HCT116 (cell line): ENCODE measurements at regions not wholly inside any gene's neighbourhood (a gene's known extent, or its start where the extent isn't known, plus 50 kb on each side); places are given as distances from the start of the nearest gene placed in this dataset.

Source experiments
- ATAC-seq: fragments of 200-7000 bp; cut with Tn5 transposase; 2 replicates; pipeline ENCODE4 v1.9.1; 2020; ENCODE audit warnings: mild to moderate bottlenecking, moderate library complexity
- BruUV-seq: library from RNA; stranded (reverse); fragments of 400-500 nt; replicated peaks from 2 replicates; lab custom pipeline; 2021; lab: Mats Ljungman, UMichigan
- CTCF ChIA-PET: fragments of 300-600 bp; sonication (Branson Sonifier 250); formaldehyde crosslinking; loops from one replicate; lab custom pipeline; 2021; ENCODE audit warnings: antibody characterized with exemption; lab: Charles Lee
- POLR2A ChIA-PET: fragments of 300-600, 350-600 bp; sonication (Branson Sonifier 250); formaldehyde crosslinking; loops from one replicate; lab custom pipeline; 2021; ENCODE audit warnings: antibody characterized with exemption; lab: Charles Lee
- RAD21 ChIA-PET, 2 experiments: fragments of 300-600 bp; sonication (Branson Sonifier 250); formaldehyde crosslinking; loops; one replicate each; lab custom pipeline; 2023; ENCODE audit warnings: low total read pairs in 2 of 2; ENCODE audit not compliant: uncharacterized antibody in 2 of 2, unreplicated experiment in 2 of 2, low non-redundant PET in 1 of 2; lab: Charles Lee
- DNase-seq: peaks from one replicate; pipeline ENCODE4 v3.0.0-alpha.2; 2010; ENCODE audit warnings: low read depth, low spot score
- H2AFZ ChIP-seq: fragments of 200-600 bp; shearing (Covaris generic), sonication (generic); 2 replicates; pipeline ENCODE4 v1.6.1; 2017; ENCODE audit warnings: low read depth, mixed run types, mixed read lengths, antibody characterized with exemption, low read length; ENCODE audit not compliant: poor library complexity, severe bottlenecking
- H3K27ac ChIP-seq: 2 replicates; pipeline ENCODE4 v1.5.1; 2012; ENCODE audit warnings: low read depth, low read length
- H3K27me3 ChIP-seq: fragments of 200-600 bp; sonication (generic); 2 replicates; pipeline ENCODE4 v1.6.1; 2016; ENCODE audit warnings: mixed run types, low read length, mixed read lengths; ENCODE audit not compliant: insufficient read depth
- H3K36me3 ChIP-seq, 2 experiments: fragments of 200-500 bp in 1 of 2; fragments of 200-600 bp in 1 of 2; sonication (Bioruptor generic) in 1 of 2; sonication (generic) in 1 of 2; 2 replicates each; pipeline versions ENCODE4 v1.5.1 to v1.6.1; 2014 to 2016; ENCODE audit warnings: low read length in 2 of 2, inconsistent platforms in 1 of 2, mixed read lengths in 1 of 2, mixed run types in 1 of 2; ENCODE audit not compliant: insufficient read depth in 2 of 2, control insufficient read depth in 1 of 2
- H3K4me1 ChIP-seq, 2 experiments: fragments of 200-600 bp in 1 of 2; sonication (generic) in 1 of 2; 2 replicates each; pipeline versions ENCODE4 v1.5.1 to v1.6.1; 2012 to 2017; ENCODE audit warnings: low read length in 2 of 2, inconsistent platforms in 1 of 2, mild to moderate bottlenecking in 1 of 2, mixed read lengths in 1 of 2, mixed run types in 1 of 2, moderate library complexity in 1 of 2; ENCODE audit not compliant: insufficient read depth in 2 of 2, control insufficient read depth in 1 of 2
- H3K4me2 ChIP-seq: fragments of 200-600 bp; sonication (generic); 2 replicates; pipeline ENCODE4 v1.6.1; 2017; ENCODE audit warnings: mixed run types, low read length, mixed read lengths
- H3K4me3 ChIP-seq, 2 experiments: fragments of 200-600 bp in 1 of 2; sonication (generic) in 1 of 2; replicated peaks in 1 of 2; 2 replicates each; pipeline ENCODE4 v1.5.1; 2011 to 2016; ENCODE audit warnings: low read length in 2 of 2, control low read depth in 1 of 2, low read depth in 1 of 2, mild to moderate bottlenecking in 1 of 2, mixed read lengths in 1 of 2, mixed run types in 1 of 2
- H3K79me2 ChIP-seq: fragments of 200-600 bp; sonication (generic); 2 replicates; pipeline ENCODE4 v1.6.1; 2017; ENCODE audit warnings: mild to moderate bottlenecking, mixed run types, low read length, moderate library complexity, mixed read lengths; ENCODE audit not compliant: insufficient read depth
- H3K9ac ChIP-seq: fragments of 200-600 bp; sonication (generic); 2 replicates; pipeline ENCODE4 v1.6.1; 2016; ENCODE audit warnings: low read length, mixed read lengths
- H3K9me2 ChIP-seq: fragments of 200-600 bp; sonication (generic), shearing (Covaris generic); 2 replicates; pipeline ENCODE4 v1.6.1; 2017; ENCODE audit warnings: mixed run types, mild to moderate bottlenecking, moderate library complexity; ENCODE audit not compliant: insufficient read depth
- H3K9me3 ChIP-seq, 2 experiments: fragments of 200-500 bp in 1 of 2; fragments of 200-600 bp in 1 of 2; sonication (Bioruptor generic) in 1 of 2; sonication (generic) in 1 of 2; 2 replicates each; pipeline ENCODE4 v1.6.1; 2014 to 2017; ENCODE audit warnings: low read length in 2 of 2, mixed read lengths in 2 of 2, inconsistent platforms in 1 of 2, low read depth in 1 of 2, mild to moderate bottlenecking in 1 of 2, mixed run types in 1 of 2, moderate library complexity in 1 of 2; ENCODE audit not compliant: control insufficient read depth in 1 of 2, insufficient read depth in 1 of 2
- H4K20me1 ChIP-seq: fragments of 200-600 bp; sonication (generic), shearing (Covaris generic); 2 replicates; pipeline ENCODE4 v1.6.1; 2017; ENCODE audit warnings: mixed run types, mild to moderate bottlenecking, moderate library complexity; ENCODE audit not compliant: insufficient read depth
- CBX3 ChIP-seq: IDR thresholded peaks from 2 replicates; pipeline ENCODE4 v1.6.1; 2012; ENCODE audit warnings: low read depth
- CEBPB ChIP-seq: IDR thresholded peaks from 2 replicates; pipeline ENCODE4 v1.6.1; 2012; ENCODE audit warnings: low read depth
- EGR1 ChIP-seq: IDR thresholded peaks from 2 replicates; pipeline ENCODE4 v1.6.1; 2012; ENCODE audit warnings: low read depth
- FOSL1 ChIP-seq: IDR thresholded peaks from 2 replicates; pipeline ENCODE4 v1.6.1; 2012; ENCODE audit warnings: low read depth
- JUND ChIP-seq: IDR thresholded peaks from 2 replicates; pipeline ENCODE4 v1.6.1; 2012
- POLR2AphosphoS5 ChIP-seq: IDR thresholded peaks from 2 replicates; pipeline ENCODE4 v1.6.1; 2011; ENCODE audit warnings: mild to moderate bottlenecking, low read depth, low read length, moderate library complexity
- RAD21 ChIP-seq: IDR thresholded peaks from 2 replicates; pipeline ENCODE4 v1.6.1; 2012; ENCODE audit warnings: low read depth, mild to moderate bottlenecking
- SIN3A ChIP-seq: IDR thresholded peaks from 2 replicates; pipeline ENCODE4 v1.6.1; 2012; ENCODE audit warnings: low read depth
- SRF ChIP-seq: IDR thresholded peaks from 2 replicates; pipeline ENCODE4 v1.6.1; 2012; ENCODE audit warnings: low read depth
- YY1 ChIP-seq: IDR thresholded peaks from 2 replicates; pipeline ENCODE4 v1.6.1; 2011; ENCODE audit warnings: low read length, low read depth, moderate library complexity, mild to moderate bottlenecking; ENCODE audit not compliant: insufficient replicate concordance; ENCODE audit errors: extremely low read depth
- ZFX ChIP-seq: fragments of 450-650 bp; IDR thresholded peaks from 2 replicates; pipeline ENCODE4 v1.6.1; 2017
- intact Hi-C: fragments of 100-400 bp; cut with micrococcal nuclease; formaldehyde crosslinking; loops from 2 replicates; pipeline ENCODE4 v1.10.0; 2022
- TF ChIP-seq, protein P1 (sequence below): IDR thresholded peaks from 2 replicates; pipeline ENCODE4 v1.6.1; 2011; ENCODE audit warnings: mild to moderate bottlenecking, low read length, moderate library complexity; ENCODE audit not compliant: insufficient replicate concordance; ENCODE audit errors: extremely low read depth
- TF ChIP-seq, protein P2 (sequence below): IDR thresholded peaks from 2 replicates; pipeline ENCODE4 v1.6.1; 2012
- TF ChIP-seq, protein P3 (sequence below): IDR thresholded peaks from 2 replicates; pipeline ENCODE4 v1.6.1; 2012

DNA sequence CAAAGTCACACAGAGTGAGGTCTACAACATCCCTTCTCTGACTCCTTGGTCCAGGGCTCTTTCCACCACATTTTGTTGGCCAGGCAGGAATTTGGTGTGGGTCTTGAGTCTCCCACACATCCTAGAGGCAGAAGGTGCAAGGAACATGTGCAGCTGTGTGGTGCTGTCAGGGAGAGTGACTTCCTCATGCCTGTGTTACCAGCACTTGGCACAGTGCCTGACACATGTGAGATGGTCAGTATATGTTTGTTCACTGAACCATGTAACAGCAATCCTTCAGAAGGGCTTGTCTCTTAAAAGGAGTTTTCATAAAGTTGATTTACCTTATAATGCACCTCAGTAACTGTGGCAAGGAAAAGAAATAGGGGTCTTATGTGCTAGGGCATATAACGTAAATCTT is 168.5 kb downstream of the CDC5L start (continued):
- TF ChIP-seq, protein P1, sequence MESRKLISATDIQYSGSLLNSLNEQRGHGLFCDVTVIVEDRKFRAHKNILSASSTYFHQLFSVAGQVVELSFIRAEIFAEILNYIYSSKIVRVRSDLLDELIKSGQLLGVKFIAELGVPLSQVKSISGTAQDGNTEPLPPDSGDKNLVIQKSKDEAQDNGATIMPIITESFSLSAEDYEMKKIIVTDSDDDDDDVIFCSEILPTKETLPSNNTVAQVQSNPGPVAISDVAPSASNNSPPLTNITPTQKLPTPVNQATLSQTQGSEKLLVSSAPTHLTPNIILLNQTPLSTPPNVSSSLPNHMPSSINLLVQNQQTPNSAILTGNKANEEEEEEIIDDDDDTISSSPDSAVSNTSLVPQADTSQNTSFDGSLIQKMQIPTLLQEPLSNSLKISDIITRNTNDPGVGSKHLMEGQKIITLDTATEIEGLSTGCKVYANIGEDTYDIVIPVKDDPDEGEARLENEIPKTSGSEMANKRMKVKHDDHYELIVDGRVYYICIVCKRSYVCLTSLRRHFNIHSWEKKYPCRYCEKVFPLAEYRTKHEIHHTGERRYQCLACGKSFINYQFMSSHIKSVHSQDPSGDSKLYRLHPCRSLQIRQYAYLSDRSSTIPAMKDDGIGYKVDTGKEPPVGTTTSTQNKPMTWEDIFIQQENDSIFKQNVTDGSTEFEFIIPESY = no peak
- no peak for TF ChIP-seq JUND
- TF ChIP-seq CEBPB = no peak
- TF ChIP-seq EGR1 = no peak

DNA sequence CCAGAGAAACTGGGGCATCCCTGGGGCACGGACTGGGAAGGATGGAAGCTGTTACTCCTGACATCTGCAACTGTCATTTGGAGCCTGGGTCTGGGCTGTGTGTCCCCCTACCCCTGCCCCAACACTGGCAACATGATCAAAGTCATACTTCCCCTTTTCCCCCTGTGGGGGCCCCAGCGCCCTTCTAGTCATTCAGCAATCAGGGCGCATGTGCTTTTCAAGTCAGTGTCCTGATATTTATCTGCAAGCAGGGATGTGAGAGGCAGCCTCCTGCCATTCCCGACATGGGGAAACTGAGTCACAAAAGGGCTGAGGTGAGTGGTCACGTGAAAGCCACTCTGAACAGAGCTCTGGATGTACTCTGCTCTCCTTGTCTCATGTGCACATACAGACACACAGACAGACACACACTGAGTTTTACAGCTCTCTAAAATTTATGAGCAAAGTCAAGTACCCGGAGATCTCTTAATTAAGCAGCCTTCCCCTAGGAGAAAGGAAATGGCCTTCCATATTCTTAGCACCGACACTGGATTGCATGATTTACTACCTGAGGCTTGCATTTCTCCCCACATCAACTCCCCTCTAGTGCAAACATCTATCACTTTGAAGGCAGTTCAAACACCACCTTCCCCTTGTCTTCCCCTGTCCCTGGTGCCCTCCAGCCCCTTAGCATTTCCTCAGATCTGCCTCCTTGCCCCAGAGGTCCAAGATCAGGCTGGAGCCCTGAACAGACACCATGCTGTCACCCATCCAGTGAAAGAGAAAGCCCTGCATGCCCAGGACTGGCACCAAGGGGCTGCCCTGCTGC is 170.7 kb downstream of the CDC5L start:
- no peak for TF ChIP-seq POLR2AphosphoS5
- TF ChIP-seq, protein P1 = no peak
- no peak for TF ChIP-seq SIN3A
- TF ChIP-seq, protein P2, sequence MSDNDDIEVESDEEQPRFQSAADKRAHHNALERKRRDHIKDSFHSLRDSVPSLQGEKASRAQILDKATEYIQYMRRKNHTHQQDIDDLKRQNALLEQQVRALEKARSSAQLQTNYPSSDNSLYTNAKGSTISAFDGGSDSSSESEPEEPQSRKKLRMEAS = no peak
- TF ChIP-seq FOSL1 = no peak
- no peak for TF ChIP-seq ZFX
- no peak for TF ChIP-seq CEBPB
- no peak for TF ChIP-seq CBX3
- TF ChIP-seq YY1 = no peak
- no peak for TF ChIP-seq RAD21
- TF ChIP-seq, protein P3, sequence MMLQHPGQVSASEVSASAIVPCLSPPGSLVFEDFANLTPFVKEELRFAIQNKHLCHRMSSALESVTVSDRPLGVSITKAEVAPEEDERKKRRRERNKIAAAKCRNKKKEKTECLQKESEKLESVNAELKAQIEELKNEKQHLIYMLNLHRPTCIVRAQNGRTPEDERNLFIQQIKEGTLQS = no peak
- TF ChIP-seq SRF = no peak
- Histone ChIP-seq H3K9me3 (no peaks in the 10 kb centered on the region), H4K20me1 (no peaks in the 10 kb centered on the region), H3K4me3 (no peak overlapping the region), H3K36me3 (no peaks in the 10 kb centered on the region), H3K9ac (no peak overlapping the region), H3K27ac (no peak overlapping the region), H3K79me2 (no peaks in the 10 kb centered on the region), H3K27me3 (no peaks in the 10 kb centered on the region), H3K4me2 (no peak overlapping the region), H3K4me1 (no peaks in the 10 kb centered on the region), H2AFZ (no peak overlapping the region), H3K9me2 (no peaks in the 10 kb centered on the region)
- ChIA-PET CTCF (no interaction called here), POLR2A (no interaction called here), RAD21 (no interaction called here)
- intact Hi-C loops = no loop called here
- DNase-seq = no peak
- BruUV-seq = no TSS peak
- ATAC-seq = no peak
